Naive B cell (primary cell): ENCODE measurements at regions not wholly inside any gene's neighbourhood (a gene's known extent, or its start where the extent isn't known, plus 50 kb on each side); places are given as distances from the start of the nearest gene placed in this dataset.
"Not testable (repeated sequence)": the region's sequence is repeated elsewhere in the genome, so short reads cannot be mapped to it uniquely, and the experiment has no call there.

Experiments
- ATAC-seq, 2 donors: fragments of 150-1000 bp; cut with Tn5 transposase; 2 replicates each; pipeline ENCODE4 v1.10.0; 2021; ENCODE audit warnings: low read depth in 2 of 2, mild to moderate bottlenecking in 2 of 2, moderate library complexity in 2 of 2
- DNase-seq: peaks from one replicate; pipeline ENCODE4 v3.0.0; 2022
- H3K27ac Mint-ChIP-seq, 6 donors: one replicate each; pipeline ENCODE4 v1.8.0; 2020 to 2022; ENCODE audit warnings: mild to moderate bottlenecking in 6 of 6, mixed read lengths in 6 of 6, moderate library complexity in 5 of 6, inconsistent platforms in 2 of 6
- H3K27me3 Mint-ChIP-seq, 3 donors: one replicate each; pipeline ENCODE4 v1.8.0; 2021 to 2022; ENCODE audit warnings: mixed read lengths in 3 of 3, mild to moderate bottlenecking in 1 of 3
- H3K36me3 Mint-ChIP-seq, 2 donors: one replicate each; pipeline ENCODE4 v1.8.0; 2020 to 2022; ENCODE audit warnings: mixed read lengths in 2 of 2, inconsistent platforms in 1 of 2, mild to moderate bottlenecking in 1 of 2
- H3K4me1 Mint-ChIP-seq, 3 donors: one replicate each; pipeline ENCODE4 v1.8.0; 2020 to 2022; ENCODE audit warnings: mixed read lengths in 3 of 3, inconsistent platforms in 1 of 3, mild to moderate bottlenecking in 1 of 3, moderate library complexity in 1 of 3
- H3K4me3 Mint-ChIP-seq, 8 donors: one replicate each; pipeline ENCODE4 v1.8.0; 2020 to 2022; ENCODE audit warnings: mild to moderate bottlenecking in 8 of 8, mixed read lengths in 8 of 8, moderate library complexity in 8 of 8, inconsistent platforms in 2 of 8
- H3K9me3 Mint-ChIP-seq, 7 donors: one replicate each; pipeline ENCODE4 v1.8.0; 2020 to 2022; ENCODE audit warnings: mixed read lengths in 7 of 7, mild to moderate bottlenecking in 5 of 7, inconsistent platforms in 2 of 7, moderate library complexity in 1 of 7

GRCh38 chr4:124144238-124144654 is 568.3 kb downstream of the ANKRD50 start:
- no peak overlapping the region for H3K4me3 Mint-ChIP-seq
- no peaks in the 10 kb centered on the region for H3K27me3 Mint-ChIP-seq
- ATAC-seq (no peak), DNase-seq (no peak)
- H3K36me3 Mint-ChIP-seq = no peaks in the 10 kb centered on the region
- H3K9me3 Mint-ChIP-seq = peaks cover 0 to 2% (median 0%) of the 10 kb centered on the region in 7 donors
- H3K27ac Mint-ChIP-seq = peak overlapping the region in 1 of 6 donors; percentile 21
- no peaks in the 10 kb centered on the region for H3K4me1 Mint-ChIP-seq

- no peak for ATAC-seq
- Mint-ChIP-seq H3K36me3 (no peaks in the 10 kb centered on the region), H3K4me1 (no peaks in the 10 kb centered on the region)
These were observed 566.5 kb downstream of the ANKRD50 start for GRCh38 chr4:124146068-124146467.

GRCh38 chr4:124151031-124151430 is 561.5 kb downstream of the ANKRD50 start:
- no peaks in the 10 kb centered on the region for H3K4me1 Mint-ChIP-seq
- H3K27me3 Mint-ChIP-seq = peaks cover 0 to 4% (median 0%) of the 10 kb centered on the region in 3 donors
- no peak overlapping the region for H3K27ac Mint-ChIP-seq
- H3K4me3 Mint-ChIP-seq = no peak overlapping the region
- peaks cover 0 to 5% (median 1%) of the 10 kb centered on the region in 7 donors for H3K9me3 Mint-ChIP-seq
- no peaks in the 10 kb centered on the region for H3K36me3 Mint-ChIP-seq
- DNase-seq = no peak
- ATAC-seq = no peak

More at GRCh38 chr4:124146068-124146467, 566.5 kb downstream of the ANKRD50 start:
- no peak for DNase-seq
- Mint-ChIP-seq H3K9me3 (peaks cover 0 to 2% (median 0%) of the 10 kb centered on the region in 7 donors), H3K27ac (peak overlapping the region in 1 of 6 donors; percentile 17), H3K4me3 (no peak overlapping the region), H3K27me3 (no peaks in the 10 kb centered on the region)

- no peaks in the 10 kb centered on the region for H3K36me3 Mint-ChIP-seq
- H3K4me1 Mint-ChIP-seq = no peaks in the 10 kb centered on the region
- H3K4me3 Mint-ChIP-seq = no peak overlapping the region
- peaks cover 0 to 4% (median 0%) of the 10 kb centered on the region in 3 donors for H3K27me3 Mint-ChIP-seq
- DNase-seq = no peak
- no peak for ATAC-seq
- H3K27ac Mint-ChIP-seq = no peak overlapping the region
- H3K9me3 Mint-ChIP-seq = peaks cover 0 to 5% (median 1%) of the 10 kb centered on the region in 7 donors
These were observed 560.4 kb downstream of the ANKRD50 start for GRCh38 chr4:124152132-124152531.

- no peak for ATAC-seq
- no peak overlapping the region for H3K4me3 Mint-ChIP-seq
- H3K27ac Mint-ChIP-seq = no peak overlapping the region
- no peaks in the 10 kb centered on the region for H3K36me3 Mint-ChIP-seq
- H3K9me3 Mint-ChIP-seq = peaks cover 0 to 5% (median 1%) of the 10 kb centered on the region in 7 donors
- peaks cover 0 to 4% (median 0%) of the 10 kb centered on the region in 3 donors for H3K27me3 Mint-ChIP-seq
- no peak for DNase-seq
- H3K4me1 Mint-ChIP-seq = no peaks in the 10 kb centered on the region
These were observed 557.3 kb downstream of the ANKRD50 start for GRCh38 chr4:124155239-124155638.

- no peak for ATAC-seq
- no peak for DNase-seq
- H3K27me3 Mint-ChIP-seq = no peaks in the 10 kb centered on the region
- H3K9me3 Mint-ChIP-seq = peaks cover 0 to 5% (median 0%) of the 10 kb centered on the region in 7 donors
- no peaks in the 10 kb centered on the region for H3K36me3 Mint-ChIP-seq
- H3K27ac Mint-ChIP-seq = no peak overlapping the region
- H3K4me3 Mint-ChIP-seq = no peak overlapping the region
- no peaks in the 10 kb centered on the region for H3K4me1 Mint-ChIP-seq
These were observed 555.0 kb downstream of the ANKRD50 start for GRCh38 chr4:124157396-124158083.

GRCh38 chr4:124163401-124163800 is 549.1 kb downstream of the ANKRD50 start:
- H3K27me3 Mint-ChIP-seq = no peaks in the 10 kb centered on the region
- H3K4me1 Mint-ChIP-seq = no peaks in the 10 kb centered on the region
- peaks cover 0 to under 1% of the 10 kb centered on the region in 2 donors for H3K36me3 Mint-ChIP-seq
- H3K9me3 Mint-ChIP-seq = peaks cover 0 to 5% (median 3%) of the 10 kb centered on the region in 7 donors
- no peak overlapping the region for H3K27ac Mint-ChIP-seq
- H3K4me3 Mint-ChIP-seq = no peak overlapping the region
- DNase-seq (no peak), ATAC-seq (no peak)

GRCh38 chr4:124167602-124168001 is 544.9 kb downstream of the ANKRD50 start:
- H3K4me3 Mint-ChIP-seq = no peak overlapping the region
- H3K27me3 Mint-ChIP-seq = no peaks in the 10 kb centered on the region
- H3K4me1 Mint-ChIP-seq = no peaks in the 10 kb centered on the region

GRCh38 chr4:124169524-124169923 is 543.0 kb downstream of the ANKRD50 start:
- ATAC-seq, H3K4me3 Mint-ChIP-seq, DNase-seq, H3K4me1 Mint-ChIP-seq, H3K36me3 Mint-ChIP-seq, H3K27me3 Mint-ChIP-seq, H3K27ac Mint-ChIP-seq: not testable (repeated sequence)
- peaks cover 8 to 33% (median 13%) of the 10 kb centered on the region in 7 donors for H3K9me3 Mint-ChIP-seq

More at GRCh38 chr4:124167602-124168001, 544.9 kb downstream of the ANKRD50 start:
- Mint-ChIP-seq H3K36me3 (peaks cover 0 to 7% of the 10 kb centered on the region in 2 donors), H3K27ac (no peak overlapping the region), H3K9me3 (peaks cover 8 to 30% (median 13%) of the 10 kb centered on the region in 7 donors)
- DNase-seq = no peak
- ATAC-seq = no peak

GRCh38 chr4:124173912-124174311 is 538.6 kb downstream of the ANKRD50 start:
- Mint-ChIP-seq H3K4me1 (no peaks in the 10 kb centered on the region), H3K9me3 (peaks cover 5 to 24% (median 12%) of the 10 kb centered on the region in 7 donors), H3K27me3 (no peaks in the 10 kb centered on the region)

GRCh38 chr4:124177647-124178425 is 534.7 kb downstream of the ANKRD50 start:
- peaks cover 0 to 4% (median 0%) of the 10 kb centered on the region in 3 donors for H3K27me3 Mint-ChIP-seq
- DNase-seq (no peak), ATAC-seq (no peak)
- no peak overlapping the region for H3K27ac Mint-ChIP-seq
- peaks cover 0 to 7% (median 0%) of the 10 kb centered on the region in 7 donors for H3K9me3 Mint-ChIP-seq
- no peaks in the 10 kb centered on the region for H3K36me3 Mint-ChIP-seq
- H3K4me1 Mint-ChIP-seq = no peaks in the 10 kb centered on the region
- no peak overlapping the region for H3K4me3 Mint-ChIP-seq

More at GRCh38 chr4:124173912-124174311, 538.6 kb downstream of the ANKRD50 start:
- H3K27ac Mint-ChIP-seq = no peak overlapping the region
- ATAC-seq = no peak
- no peak for DNase-seq
- H3K36me3 Mint-ChIP-seq = peaks cover 0 to under 1% of the 10 kb centered on the region in 2 donors
- H3K4me3 Mint-ChIP-seq = no peak overlapping the region

GRCh38 chr4:124178449-124179021 is 534.0 kb downstream of the ANKRD50 start:
- Mint-ChIP-seq H3K4me3 (no peak overlapping the region), H3K9me3 (peaks cover 0 to 5% (median 0%) of the 10 kb centered on the region in 7 donors), H3K27me3 (peaks cover 0 to 4% (median 0%) of the 10 kb centered on the region in 3 donors), H3K27ac (no peak overlapping the region), H3K36me3 (no peaks in the 10 kb centered on the region), H3K4me1 (no peaks in the 10 kb centered on the region)
- ATAC-seq (no peak), DNase-seq (no peak)

- Mint-ChIP-seq H3K36me3 (no peaks in the 10 kb centered on the region), H3K4me3 (no peak overlapping the region), H3K4me1 (no peaks in the 10 kb centered on the region), H3K9me3 (peaks cover 0 to 5% (median 0%) of the 10 kb centered on the region in 7 donors), H3K27me3 (peaks cover 0 to 4% (median 0%) of the 10 kb centered on the region in 3 donors), H3K27ac (no peak overlapping the region)
- ATAC-seq (no peak), DNase-seq (no peak)
These were observed 532.9 kb downstream of the ANKRD50 start for GRCh38 chr4:124179506-124180186.
